Natural killer cell (primary cell): ENCODE measurements at regions not wholly inside any gene's neighbourhood (a gene's known extent, or its start where the extent isn't known, plus 50 kb on each side); places are given as distances from the start of the nearest gene placed in this dataset.

Experiments used
- ATAC-seq, 3 donors: fragments of 150-1000 bp in 2 of 3; fragments of 200-7000 bp in 1 of 3; cut with Tn5 transposase; 1 replicate in 1 of 3; 2 replicates in 2 of 3; pipeline ENCODE4 v1.10.0; 2021; ENCODE audit warnings: mild to moderate bottlenecking in 2 of 3, moderate library complexity in 2 of 3
- DNase-seq, 2 donors: peaks; one replicate each; pipeline versions ENCODE4 v3.0.0 to v3.0.0-alpha.2; 2013 to 2021; ENCODE audit warnings: mixed read lengths in 1 of 2
- H3K27ac ChIP-seq: one replicate; pipeline ENCODE4 v1.5.1; 2013; ENCODE audit warnings: mild to moderate bottlenecking, low read length
- H3K27me3 ChIP-seq: one replicate; pipeline ENCODE4 v1.6.1; 2013; ENCODE audit warnings: low read length; ENCODE audit not compliant: control insufficient read depth, insufficient read depth
- H3K36me3 ChIP-seq: one replicate; pipeline ENCODE4 v1.6.1; 2013; ENCODE audit warnings: low read length; ENCODE audit not compliant: control insufficient read depth, insufficient read depth
- H3K4me1 ChIP-seq: one replicate; pipeline ENCODE4 v1.6.1; 2013; ENCODE audit warnings: low read length; ENCODE audit not compliant: control insufficient read depth, insufficient read depth
- H3K4me3 ChIP-seq: one replicate; pipeline ENCODE4 v1.5.1; 2013; ENCODE audit warnings: low read length
- H3K9me3 ChIP-seq: one replicate; pipeline ENCODE4 v1.6.1; 2013; ENCODE audit warnings: low read length; ENCODE audit not compliant: control insufficient read depth, insufficient read depth
- H3K27ac Mint-ChIP-seq, 2 donors: one replicate each; pipeline ENCODE4 v1.8.0; 2022; ENCODE audit warnings: mild to moderate bottlenecking in 2 of 2, mixed read lengths in 2 of 2, moderate library complexity in 1 of 2
- H3K27me3 Mint-ChIP-seq, 2 donors: one replicate each; pipeline ENCODE4 v1.8.0; 2022; ENCODE audit warnings: low read depth in 2 of 2, mixed read lengths in 2 of 2
- H3K36me3 Mint-ChIP-seq: one replicate; pipeline ENCODE4 v1.8.0; 2022; ENCODE audit warnings: mixed read lengths
- H3K4me1 Mint-ChIP-seq, 2 donors: one replicate each; pipeline ENCODE4 v1.8.0; 2022; ENCODE audit warnings: mixed read lengths in 2 of 2
- H3K4me3 Mint-ChIP-seq: one replicate; pipeline ENCODE4 v1.8.0; 2022; ENCODE audit warnings: mild to moderate bottlenecking, moderate library complexity, mixed read lengths
- H3K9me3 Mint-ChIP-seq, 2 donors: one replicate each; pipeline ENCODE4 v1.8.0; 2022; ENCODE audit warnings: mixed read lengths in 2 of 2
- CTCF ChIP-seq: fragments of 200-600 bp; IDR thresholded peaks from one replicate; pipeline ENCODE4 v1.8.0; 2022; ENCODE audit warnings: antibody characterized with exemption
- WGBS: methylation state at CpG from one replicate; pipeline ENCODE4 v1.1.7; 2013; ENCODE audit warnings: missing lambda C conversion rate; ENCODE audit not compliant: insufficient coverage; 5-methylcytosine and 5-hydroxymethylcytosine counted together
- intact Hi-C: fragments of 100-400 bp; cut with micrococcal nuclease; formaldehyde crosslinking; loops from one replicate; pipeline ENCODE4 v1.14.2; 2022

GRCh38 chrX:137483554-137483953 is 82.4 kb upstream of the ZIC3 start:
- Mint-ChIP-seq H3K36me3 (no peaks in the 10 kb centered on the region), H3K9me3 (peaks cover 0 to 5% of the 10 kb centered on the region in 2 donors), H3K4me3 (no peak overlapping the region), H3K27ac (no peak overlapping the region), H3K27me3 (peaks cover 3 to 21% of the 10 kb centered on the region in 2 donors), H3K4me1 (no peaks in the 10 kb centered on the region)
- H3K27me3 ChIP-seq, result no peaks in the 10 kb centered on the region
- DNase-seq (no peak), ATAC-seq (no peak)
- H3K4me1 ChIP-seq, result no peaks in the 10 kb centered on the region
- H3K27ac ChIP-seq, result no peak overlapping the region
- H3K9me3 ChIP-seq, result no peaks in the 10 kb centered on the region
- TF ChIP-seq CTCF, result no peak
- no peaks in the 10 kb centered on the region for H3K36me3 ChIP-seq
- no peak overlapping the region for H3K4me3 ChIP-seq
- intact Hi-C loops, result no loop called here

GRCh38 chrX:137482136-137482535 is 83.8 kb upstream of the ZIC3 start:
- ATAC-seq (no peak), DNase-seq (no peak)
- intact Hi-C loops, result no loop called here
- Histone ChIP-seq H3K36me3 (no peaks in the 10 kb centered on the region), H3K4me3 (no peak overlapping the region), H3K27me3 (no peaks in the 10 kb centered on the region), H3K9me3 (no peaks in the 10 kb centered on the region), H3K4me1 (no peaks in the 10 kb centered on the region), H3K27ac (no peak overlapping the region)
- Mint-ChIP-seq H3K4me1 (no peaks in the 10 kb centered on the region), H3K36me3 (no peaks in the 10 kb centered on the region), H3K9me3 (peaks cover 0 to 5% of the 10 kb centered on the region in 2 donors), H3K27ac (no peak overlapping the region), H3K4me3 (no peak overlapping the region), H3K27me3 (peaks cover 3 to 21% of the 10 kb centered on the region in 2 donors)
- 72% methylated on average over 1 of the region's 2 CpGs for WGBS
- TF ChIP-seq CTCF, result no peak

- no peaks in the 10 kb centered on the region for H3K27me3 ChIP-seq
- H3K27ac ChIP-seq, result no peak overlapping the region
- peaks cover 0 to 14% of the 10 kb centered on the region in 2 donors for H3K27me3 Mint-ChIP-seq
- no peak for TF ChIP-seq CTCF
- no peak overlapping the region for H3K4me3 Mint-ChIP-seq
- ATAC-seq (no peak), DNase-seq (no peak)
- H3K4me1 Mint-ChIP-seq, result no peaks in the 10 kb centered on the region
- H3K36me3 Mint-ChIP-seq, result no peaks in the 10 kb centered on the region
- H3K36me3 ChIP-seq, result no peaks in the 10 kb centered on the region
- H3K27ac Mint-ChIP-seq, result no peak overlapping the region
- intact Hi-C loops, result no loop called here
- no peaks in the 10 kb centered on the region for H3K9me3 Mint-ChIP-seq
- no peaks in the 10 kb centered on the region for H3K4me1 ChIP-seq
- 0% methylated on average over 2 of the region's 2 CpGs for WGBS
- H3K9me3 ChIP-seq, result no peaks in the 10 kb centered on the region
- no peak overlapping the region for H3K4me3 ChIP-seq
These were observed 86.5 kb upstream of the ZIC3 start for GRCh38 chrX:137479386-137479785.

- Histone ChIP-seq H3K36me3 (no peaks in the 10 kb centered on the region), H3K4me1 (no peaks in the 10 kb centered on the region), H3K27ac (no peak overlapping the region), H3K9me3 (no peaks in the 10 kb centered on the region), H3K4me3 (no peak overlapping the region), H3K27me3 (no peaks in the 10 kb centered on the region)
- 94% methylated on average over 22 of the region's 24 CpGs for WGBS
- no peaks in the 10 kb centered on the region for H3K36me3 Mint-ChIP-seq
- DNase-seq (no peak), ATAC-seq (no peak)
- no peak for TF ChIP-seq CTCF
- no peaks in the 10 kb centered on the region for H3K4me1 Mint-ChIP-seq
- H3K4me3 Mint-ChIP-seq, result no peak overlapping the region
- H3K27me3 Mint-ChIP-seq, result peaks cover 0 to 44% of the 10 kb centered on the region in 2 donors
- no peak overlapping the region for H3K27ac Mint-ChIP-seq
- no peaks in the 10 kb centered on the region for H3K9me3 Mint-ChIP-seq
- intact Hi-C loops, result no loop called here
These were observed 124.2 kb upstream of the ZIC3 start for GRCh38 chrX:137441711-137442110.
